CD1c-positive myeloid dendritic cell (primary cell): ENCODE measurements at regions not wholly inside any gene's neighbourhood (a gene's known extent, or its start where the extent isn't known, plus 50 kb on each side); places are given as distances from the start of the nearest gene placed in this dataset.

Source experiments
- DNase-seq: peaks from one replicate; pipeline ENCODE4 v3.0.0-alpha.2; 2016; ENCODE audit errors: extremely low spot score

GRCh38 chr2:120589771-120590608, 145.7 kb upstream of the GLI2 start:
- DNase-seq = no peak

GRCh38 chr2:120590841-120591240, 144.8 kb upstream of the GLI2 start:
- DNase-seq = no peak

- DNase-seq = no peak
These were observed 144.1 kb upstream of the GLI2 start for GRCh38 chr2:120591572-120591971.

GRCh38 chr2:120592084-120592483, 143.6 kb upstream of the GLI2 start:
- no peak for DNase-seq

GRCh38 chr2:120593921-120594686, 141.6 kb upstream of the GLI2 start:
- no peak for DNase-seq

GRCh38 chr2:120594856-120595685, 140.6 kb upstream of the GLI2 start:
- DNase-seq = no peak

GRCh38 chr2:120595739-120596138, 139.9 kb upstream of the GLI2 start:
- no peak for DNase-seq

- no peak for DNase-seq
These were observed 139.4 kb upstream of the GLI2 start for GRCh38 chr2:120596191-120596811.

GRCh38 chr2:120596990-120597594, 138.6 kb upstream of the GLI2 start:
- DNase-seq = no peak

- DNase-seq = no peak
These were observed 138.0 kb upstream of the GLI2 start for GRCh38 chr2:120597595-120598193.

GRCh38 chr2:120598416-120598815, 137.3 kb upstream of the GLI2 start:
- DNase-seq = no peak

GRCh38 chr2:120599072-120599471, 136.6 kb upstream of the GLI2 start:
- DNase-seq = peak; percentile 13

- no peak for DNase-seq
These were observed 136.0 kb upstream of the GLI2 start for GRCh38 chr2:120599656-120600055.

- no peak for DNase-seq
These were observed 135.3 kb upstream of the GLI2 start for GRCh38 chr2:120600335-120600734.

- no peak for DNase-seq
These were observed 134.9 kb upstream of the GLI2 start for GRCh38 chr2:120600786-120601185.

- DNase-seq = no peak
These were observed 134.1 kb upstream of the GLI2 start for GRCh38 chr2:120601566-120601965.

GRCh38 chr2:120602251-120602650, 133.4 kb upstream of the GLI2 start:
- no peak for DNase-seq

- DNase-seq = no peak
These were observed 130.9 kb upstream of the GLI2 start for GRCh38 chr2:120604767-120605166.

- DNase-seq = no peak
These were observed 130.3 kb upstream of the GLI2 start for GRCh38 chr2:120605231-120605935.

GRCh38 chr2:120606280-120606679, 129.4 kb upstream of the GLI2 start:
- no peak for DNase-seq
